GM12878 (cell line): ENCODE measurements at regions not wholly inside any gene's neighbourhood (a gene's known extent, or its start where the extent isn't known, plus 50 kb on each side); places are given as distances from the start of the nearest gene placed in this dataset.

Experiments
- ATAC-seq: fragments of 200-7000 bp; cut with Tn5 transposase; 3 replicates; pipeline ENCODE4 v1.9.1; 2020; ENCODE audit warnings: mild to moderate bottlenecking, moderate library complexity
- BruUV-seq: library from RNA; stranded (reverse); fragments of 400-500 nt; replicated peaks from 2 replicates; lab custom pipeline; 2021; lab: Mats Ljungman, UMichigan
- CTCF ChIA-PET: fragments of 300-600 bp; sonication (Branson Sonifier 250); formaldehyde crosslinking; extraction: SDS; loops from one replicate; lab custom pipeline; 2021; ENCODE audit warnings: inconsistent platforms; lab: Yijun Ruan, JAX
- POLR2A ChIA-PET: fragments of 350-600 bp; formaldehyde crosslinking; extraction: SDS; loops from one replicate; lab custom pipeline; 2021; ENCODE audit warnings: inconsistent platforms; lab: Charles Lee
- RAD21 ChIA-PET: fragments of 300-600 bp; sonication (Branson Sonifier 250); formaldehyde crosslinking; loops from one replicate; lab custom pipeline; 2023; ENCODE audit warnings: antibody characterized with exemption; ENCODE audit not compliant: unreplicated experiment; lab: Charles Lee
- SMC1A ChIA-PET: fragments of 300-600 bp; sonication (Branson Sonifier 250); formaldehyde crosslinking; loops from one replicate; lab custom pipeline; 2023; ENCODE audit not compliant: unreplicated experiment, uncharacterized antibody; lab: Charles Lee
- DNase-seq: peaks from one replicate; pipeline ENCODE4 v3.0.0-alpha.2; 2011; ENCODE audit warnings: low read depth, low spot score
- FAIRE-seq: peaks from 3 replicates; lab custom pipeline; 2011; peaks lifted over from hg19 to GRCh38; lab: Jason Lieb, UNC
- H2AFZ ChIP-seq: 2 replicates; pipeline ENCODE4 v1.6.0; 2011; ENCODE audit warnings: low read depth, low read length, control low read depth; ENCODE audit not compliant: control insufficient read depth
- H3K27ac ChIP-seq: 2 replicates; pipeline ENCODE4 v1.5.1; 2011; ENCODE audit warnings: control low read depth; ENCODE audit not compliant: control insufficient read depth, insufficient read depth
- H3K27me3 ChIP-seq, 2 experiments: replicated peaks in 1 of 2; 2 replicates each; pipeline versions ENCODE4 v1.6.0 to v1.6.1; 2011; ENCODE audit warnings: low read length in 1 of 2; ENCODE audit not compliant: control insufficient read depth in 2 of 2, insufficient read depth in 2 of 2
- H3K36me3 ChIP-seq, 2 experiments: 2 replicates each; pipeline ENCODE4 v1.5.1; 2011; ENCODE audit warnings: low read length in 1 of 2; ENCODE audit not compliant: control insufficient read depth in 2 of 2, insufficient read depth in 2 of 2
- H3K4me1 ChIP-seq: 2 replicates; pipeline ENCODE4 v1.6.1; 2011; ENCODE audit warnings: mild to moderate bottlenecking, low read length, moderate library complexity, mixed read lengths; ENCODE audit not compliant: control insufficient read depth, insufficient read depth
- H3K4me2 ChIP-seq: 2 replicates; pipeline ENCODE4 v1.6.0; 2011; ENCODE audit warnings: control low read depth; ENCODE audit not compliant: control insufficient read depth, insufficient read depth
- H3K4me3 ChIP-seq: fragments of 200-600 bp; sonication (generic); 2 replicates; pipeline ENCODE4 v1.5.1; 2016
- H3K79me2 ChIP-seq: 2 replicates; pipeline ENCODE4 v1.6.0; 2011; ENCODE audit warnings: low read length; ENCODE audit not compliant: control insufficient read depth, insufficient read depth
- H3K9ac ChIP-seq: 2 replicates; pipeline ENCODE4 v1.8.0; 2011; ENCODE audit warnings: low read length, control low read depth, mixed read lengths; ENCODE audit not compliant: control insufficient read depth, insufficient read depth
- H3K9me3 ChIP-seq: replicated peaks from 3 replicates; pipeline ENCODE4 v1.5.1; 2011; ENCODE audit warnings: mild to moderate bottlenecking, low read length; ENCODE audit not compliant: control insufficient read depth, insufficient read depth
- H4K20me1 ChIP-seq: 2 replicates; pipeline ENCODE4 v1.6.0; 2011; ENCODE audit not compliant: control insufficient read depth, insufficient read depth
- IKZF2 ChIP-seq, 2 experiments: fragments of 450-650 bp; IDR thresholded peaks; 2 replicates each; pipeline ENCODE4 v1.6.1; 2017; ENCODE audit warnings: mild to moderate bottlenecking in 2 of 2, moderate library complexity in 2 of 2
- NR2F1 ChIP-seq: fragments of 450-650 bp; conservative IDR thresholded peaks from 2 replicates; pipeline ENCODE4 v1.6.1; 2017; ENCODE audit warnings: mild to moderate bottlenecking
- SPI1 ChIP-seq: IDR thresholded peaks from 2 replicates; pipeline ENCODE4 v1.6.1; 2011; ENCODE audit warnings: low read depth, mild to moderate bottlenecking, low read length, moderate library complexity, borderline replicate concordance; ENCODE audit not compliant: insufficient read depth
- STAT3 ChIP-seq: IDR thresholded peaks from 2 replicates; pipeline ENCODE4 v1.6.1; 2011; ENCODE audit warnings: low read depth, low read length, improper control_type of control experiment
- WGBS: methylation state at CpG from one replicate; pipeline ENCODE4 v1.1.6; 2016; ENCODE audit warnings: low lambda C conversion rate; ENCODE audit not compliant: insufficient replicate concordance, insufficient coverage; ENCODE audit errors: missing lambda C conversion rate; 5-methylcytosine and 5-hydroxymethylcytosine counted together
- in situ Hi-C: fragments of 300-500 bp; cut with MboI; formaldehyde crosslinking; loops from 9 replicates; pipeline ENCODE4 v1.14.3; 2018; ENCODE audit warnings: mixed read lengths
- intact Hi-C: fragments of 100-400 bp; cut with micrococcal nuclease; formaldehyde crosslinking; loops from one replicate; pipeline ENCODE4 v1.14.2; 2022; ENCODE audit not compliant: unreplicated experiment
- TF ChIP-seq, protein P1 (sequence below): fragments of 150-350 bp; IDR thresholded peaks from 2 replicates; pipeline ENCODE4 v1.6.1; 2014; ENCODE audit warnings: mild to moderate bottlenecking, low read depth, low read length

DNA sequence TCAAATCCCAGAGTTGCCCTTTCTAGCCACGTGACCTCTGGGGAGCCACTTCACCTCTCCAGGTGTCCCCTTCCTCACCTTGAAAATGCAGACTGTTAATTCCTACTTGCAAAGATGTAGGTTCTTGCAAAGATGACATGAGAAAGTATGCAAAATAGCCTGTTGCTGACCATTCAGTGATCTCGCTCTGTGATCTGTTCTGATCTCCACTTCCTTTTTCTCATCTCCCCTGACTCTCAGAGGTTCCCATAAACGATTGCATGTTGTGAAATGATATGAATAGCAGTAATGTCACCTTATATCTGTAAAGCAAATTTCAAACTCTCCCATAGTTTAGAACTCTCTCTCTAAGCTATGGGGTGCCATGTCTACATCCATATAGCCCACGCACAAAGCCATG lies 182.3 kb downstream of the TMEM132E start:
- intact Hi-C loops, result no loop called here
- FAIRE-seq, result no peak

DNA sequence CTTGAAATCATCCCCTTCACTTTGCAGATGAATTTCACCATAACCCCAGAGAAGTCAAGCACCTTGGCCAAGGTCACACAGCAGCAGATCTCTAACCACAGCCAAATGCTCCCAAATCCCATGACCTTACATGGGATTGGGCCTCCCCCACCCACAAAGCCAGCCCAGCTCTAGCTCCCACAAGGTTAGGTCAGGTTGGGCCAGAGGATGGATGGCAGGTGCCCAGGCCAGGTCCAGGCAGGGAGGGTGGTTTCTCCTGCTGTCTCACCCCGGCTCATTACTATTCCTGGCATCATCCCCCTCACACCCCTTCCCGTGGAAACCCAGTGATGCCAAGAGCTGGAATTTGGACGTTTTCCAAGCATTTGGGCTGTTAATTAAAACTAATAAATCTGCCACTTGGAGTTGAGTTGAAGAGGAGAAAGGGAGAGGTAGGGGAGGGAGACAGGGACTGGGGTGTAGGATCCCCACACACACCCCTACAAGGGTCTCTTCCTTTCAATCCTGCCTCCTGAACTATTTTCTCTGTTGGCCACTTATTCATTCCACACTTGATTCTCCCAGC lies 181.6 kb downstream of the TMEM132E start:
- RAD21 ChIA-PET, result no interaction called here
- no peak for ATAC-seq
- Histone ChIP-seq H3K9ac (no peak overlapping the region), H3K4me3 (no peak overlapping the region), H3K36me3 (no peaks in the 10 kb centered on the region), H3K27ac (no peak overlapping the region), H3K4me1 (no peaks in the 10 kb centered on the region), H3K4me2 (no peak overlapping the region), H3K9me3 (no peaks in the 10 kb centered on the region)
- POLR2A ChIA-PET, result no interaction called here
- no peak for DNase-seq
- WGBS, result 0% methylated on average over 3 of the region's 3 CpGs
- FAIRE-seq, result no peak
- SMC1A ChIA-PET, result no interaction called here
- in situ Hi-C loops, result no loop called here
- TF ChIP-seq NR2F1 (no peak), IKZF2 (IDR thresholded peaks at IDR 0.05) (no peak), SPI1 (no peak), STAT3 (no peak)
- TF ChIP-seq, all 136 proteins: peak for 0
- Histone ChIP-seq H3K79me2 (no peaks in the 10 kb centered on the region), H4K20me1 (no peaks in the 10 kb centered on the region), H3K27me3 (no peaks in the 10 kb centered on the region; a peak in 1 of 4 replicates), H2AFZ (no peak overlapping the region)
- intact Hi-C loops, result no loop called here
- BruUV-seq, result no TSS peak
- CTCF ChIA-PET, result interaction anchor here (0.6 kb wide), 1 partner anchor 1216 kb away, joined by 3 read pairs; no protein-coding TSS in a partner anchor

More for the DNA sequence above, 182.3 kb downstream of the TMEM132E start:
- H3K4me3 ChIP-seq, result no peak overlapping the region
- H3K9me3 ChIP-seq, result no peaks in the 10 kb centered on the region
- H3K4me2 ChIP-seq, result no peak overlapping the region
- POLR2A ChIA-PET, result no interaction called here
- TF ChIP-seq SPI1, result peak; percentile 51; the same call in 1 of the 2 replicates
- TF ChIP-seq, protein P1, sequence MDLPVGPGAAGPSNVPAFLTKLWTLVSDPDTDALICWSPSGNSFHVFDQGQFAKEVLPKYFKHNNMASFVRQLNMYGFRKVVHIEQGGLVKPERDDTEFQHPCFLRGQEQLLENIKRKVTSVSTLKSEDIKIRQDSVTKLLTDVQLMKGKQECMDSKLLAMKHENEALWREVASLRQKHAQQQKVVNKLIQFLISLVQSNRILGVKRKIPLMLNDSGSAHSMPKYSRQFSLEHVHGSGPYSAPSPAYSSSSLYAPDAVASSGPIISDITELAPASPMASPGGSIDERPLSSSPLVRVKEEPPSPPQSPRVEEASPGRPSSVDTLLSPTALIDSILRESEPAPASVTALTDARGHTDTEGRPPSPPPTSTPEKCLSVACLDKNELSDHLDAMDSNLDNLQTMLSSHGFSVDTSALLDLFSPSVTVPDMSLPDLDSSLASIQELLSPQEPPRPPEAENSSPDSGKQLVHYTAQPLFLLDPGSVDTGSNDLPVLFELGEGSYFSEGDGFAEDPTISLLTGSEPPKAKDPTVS, result no peak
- BruUV-seq, result no TSS peak
- no peak overlapping the region for H3K27ac ChIP-seq
- no peaks in the 10 kb centered on the region for H4K20me1 ChIP-seq
- H3K79me2 ChIP-seq, result no peaks in the 10 kb centered on the region
- CTCF ChIA-PET, result no interaction called here
- no peak overlapping the region for H3K9ac ChIP-seq
- 22% methylated on average over 4 of the region's 4 CpGs for WGBS
- H3K4me1 ChIP-seq, result no peaks in the 10 kb centered on the region
- no peaks in the 10 kb centered on the region for H3K36me3 ChIP-seq
- SMC1A ChIA-PET, result no interaction called here
- in situ Hi-C loops, result no loop called here
- RAD21 ChIA-PET, result no interaction called here
- no peaks in the 10 kb centered on the region; a peak in 1 of 4 replicates for H3K27me3 ChIP-seq
- H2AFZ ChIP-seq, result no peak overlapping the region
- DNase-seq (no peak), ATAC-seq (no peak)
